Heart left ventricle (tissue), 16 donors: ENCODE measurements at regions not wholly inside any gene's neighbourhood (a gene's known extent, or its start where the extent isn't known, plus 50 kb on each side); places are given as distances from the start of the nearest gene placed in this dataset.

Experiments used
- ATAC-seq, 4 donors: fragments of 200-7000 bp; cut with Tn5 transposase; one replicate each; pipeline ENCODE4 v1.9.1; 2020 to 2022; ENCODE audit warnings: moderate library complexity in 4 of 4, mild to moderate bottlenecking in 3 of 4, moderate number of reproducible peaks in 1 of 4
- DNase-seq, 5 donors: peaks; one replicate each; pipeline ENCODE4 v3.0.0-alpha.2; 2020
- H3K27ac ChIP-seq, 12 donors: fragments of 200-600 bp; sonication (generic) in 4 of 12; one replicate each; pipeline versions ENCODE4 v1.5.0 to v1.8.0; 2016 to 2022; ENCODE audit warnings: mild to moderate bottlenecking in 2 of 12
- H3K27me3 ChIP-seq, 9 donors: fragments of 200-600 bp; sonication (generic) in 2 of 9; one replicate each; pipeline versions ENCODE4 v1.5.1 to v1.8.0; 2016 to 2022; ENCODE audit warnings: mild to moderate bottlenecking in 3 of 9
- H3K36me3 ChIP-seq, 9 donors: fragments of 200-600 bp; sonication (generic) in 2 of 9; one replicate each; pipeline versions ENCODE4 v1.5.0 to v1.8.0; 2018 to 2022; ENCODE audit warnings: mild to moderate bottlenecking in 2 of 9
- H3K4me1 ChIP-seq, 12 donors: fragments of 200-600 bp; sonication (generic) in 4 of 12; one replicate each; pipeline versions ENCODE4 v1.5.0 to v1.8.0; 2016 to 2022; ENCODE audit warnings: mild to moderate bottlenecking in 3 of 12
- H3K4me3 ChIP-seq, 12 donors: fragments of 200-600 bp; sonication (generic) in 4 of 12; one replicate each; pipeline versions ENCODE4 v1.5.0 to v1.8.0; 2017 to 2022; ENCODE audit warnings: mild to moderate bottlenecking in 9 of 12, moderate library complexity in 4 of 12
- H3K9me3 ChIP-seq, 12 donors: fragments of 200-600 bp; sonication (generic) in 4 of 12; one replicate each; pipeline versions ENCODE4 v1.5.0 to v1.8.0; 2016 to 2022; ENCODE audit warnings: mild to moderate bottlenecking in 1 of 12
- POLR2A ChIP-seq, 2 donors: fragments of 450-650 bp; IDR thresholded peaks; one replicate each; pipeline ENCODE4 v1.6.1; 2017; ENCODE audit warnings: antibody characterized with exemption in 2 of 2, mild to moderate bottlenecking in 2 of 2, moderate library complexity in 2 of 2
- WGBS, 4 donors: extraction: QIAGEN DNeasy Blood & Tissue Kit in 2 of 4; methylation state at CpG; one replicate each; pipeline versions ENCODE4 v1.1.5 to v1.1.7; 2013 to 2018; 5-methylcytosine and 5-hydroxymethylcytosine counted together
- intact Hi-C, 10 donors: fragments of 100-400 bp; cut with DNase I; formaldehyde crosslinking; loops; one replicate each; pipeline versions ENCODE4 v1.11.1 to v1.14.2; 2022
- TF ChIP-seq, protein P1 (sequence below), 12 donors: fragments of 200-600 bp; sonication (generic) in 4 of 12; IDR thresholded peaks; one replicate each; pipeline versions ENCODE4 v1.5.0 to v1.8.0; 2018 to 2022; ENCODE audit warnings: antibody characterized with exemption in 12 of 12, mild to moderate bottlenecking in 5 of 12
- donor health status: ischemic (EF 13 %, LVEDD 7.1; RV severe dilation, severe dysfunction).
- donor health status: healthy with polysubstance abuse.
- donor health status: DM: no; HTN: yes; CAD: no.
- donor health status: DM: no; HTN: no; CAD: no.
- donor health status: ischemic (EF 25% LVEDD 6.9; RV normal size, moderate dysfunction).
- donor health status: ischemic (EF 25% LVEDD 5.7; RV mildly dilated, moderate dysfunction).
- donor health status: healthy.
- donor health status: DM: yes; HTN: yes; CAD: no.
- donor health status: ischemic (EF 35%, LVEDD 5.7; RV mildly dilated, moderate dysfunction).
- donor health status: nonischemic (EF 11% LVEDD 7.7; RV severe dilation, severe dysfunction).
- donor health status: DM: yes; HTN: yes; CAD: no.
- donor health status: PGD.
- donor health status: ischemic (EF 29% LVEDD 5.4; RV normal size, mild dysfunction).
- donor health status: nonischemic (EF 23%, LVEDD 6.1; RV moderate dilation, normal function).

DNA sequence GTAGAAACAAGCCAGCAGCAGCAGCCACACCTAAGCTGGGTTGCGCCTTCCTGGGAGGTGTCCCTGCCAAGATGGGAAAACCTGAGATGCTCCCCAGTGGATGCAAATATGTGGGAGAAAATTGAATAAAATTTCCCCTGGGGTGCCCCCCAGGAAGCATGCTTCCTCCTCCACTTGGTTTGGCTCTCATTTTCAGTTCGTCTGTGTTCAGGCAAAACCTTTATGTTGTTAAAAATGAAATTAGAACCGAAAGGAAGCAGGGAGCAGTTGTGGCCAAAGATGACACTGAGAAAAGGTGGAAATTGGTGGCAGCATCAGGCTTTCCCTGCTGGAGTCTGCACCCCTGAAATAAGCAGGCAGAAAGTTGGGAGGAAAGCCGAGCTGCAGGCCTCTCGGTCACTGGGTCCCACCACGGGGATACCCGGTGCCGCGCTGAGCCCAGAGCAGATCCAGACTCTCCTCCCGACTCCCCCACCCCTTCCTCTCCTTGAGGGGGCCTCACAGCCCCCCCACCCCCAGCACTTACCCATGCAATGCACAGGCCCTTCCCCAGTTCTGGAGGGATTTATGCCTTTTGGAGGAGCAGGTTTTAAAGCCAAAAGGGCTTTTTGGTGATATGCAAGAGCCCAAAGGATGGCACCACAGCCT lies 267.7 kb upstream of the SPRED2 start:
- TF ChIP-seq, protein P1, sequence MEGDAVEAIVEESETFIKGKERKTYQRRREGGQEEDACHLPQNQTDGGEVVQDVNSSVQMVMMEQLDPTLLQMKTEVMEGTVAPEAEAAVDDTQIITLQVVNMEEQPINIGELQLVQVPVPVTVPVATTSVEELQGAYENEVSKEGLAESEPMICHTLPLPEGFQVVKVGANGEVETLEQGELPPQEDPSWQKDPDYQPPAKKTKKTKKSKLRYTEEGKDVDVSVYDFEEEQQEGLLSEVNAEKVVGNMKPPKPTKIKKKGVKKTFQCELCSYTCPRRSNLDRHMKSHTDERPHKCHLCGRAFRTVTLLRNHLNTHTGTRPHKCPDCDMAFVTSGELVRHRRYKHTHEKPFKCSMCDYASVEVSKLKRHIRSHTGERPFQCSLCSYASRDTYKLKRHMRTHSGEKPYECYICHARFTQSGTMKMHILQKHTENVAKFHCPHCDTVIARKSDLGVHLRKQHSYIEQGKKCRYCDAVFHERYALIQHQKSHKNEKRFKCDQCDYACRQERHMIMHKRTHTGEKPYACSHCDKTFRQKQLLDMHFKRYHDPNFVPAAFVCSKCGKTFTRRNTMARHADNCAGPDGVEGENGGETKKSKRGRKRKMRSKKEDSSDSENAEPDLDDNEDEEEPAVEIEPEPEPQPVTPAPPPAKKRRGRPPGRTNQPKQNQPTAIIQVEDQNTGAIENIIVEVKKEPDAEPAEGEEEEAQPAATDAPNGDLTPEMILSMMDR (IDR thresholded peaks at IDR 0.05), result no peak
- TF ChIP-seq POLR2A (IDR thresholded peaks at IDR 0.05), result no peak
- Histone ChIP-seq H3K9me3 (no peaks in the 10 kb centered on the region), H3K36me3 (no peaks in the 10 kb centered on the region), H3K4me1 (no peaks in the 10 kb centered on the region), H3K27ac (no peak overlapping the region), H3K4me3 (no peak overlapping the region), H3K27me3 (peaks cover 0 to 7% (median 0%) of the 10 kb centered on the region in 9 donors)
- no peak for DNase-seq
- ATAC-seq, result no peak
- WGBS, 4 donors, result 76 to 86% (median 83%) methylated on average over 9 to 10 of the region's 10 CpGs
- intact Hi-C loops, result no loop called here

DNA sequence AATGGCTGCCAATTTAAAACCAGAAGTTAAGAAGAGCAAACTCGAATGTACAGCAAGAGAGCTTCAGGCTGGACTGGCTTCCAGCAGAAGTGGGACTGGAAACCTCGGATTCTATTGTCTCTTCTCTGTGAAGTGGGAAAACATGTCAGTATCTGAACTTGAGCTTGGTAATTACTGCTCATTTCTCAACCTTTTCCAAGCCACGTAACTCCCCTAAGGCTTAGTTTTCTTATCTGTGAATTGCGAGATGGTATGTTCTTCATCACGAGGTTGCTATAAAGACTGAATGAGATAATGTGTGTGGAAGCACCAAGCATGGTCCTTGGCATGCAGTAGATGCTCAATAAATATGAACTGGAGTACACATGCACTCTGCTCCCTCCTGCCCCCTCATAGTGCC lies 259.4 kb upstream of the SPRED2 start:
- ATAC-seq (no peak), DNase-seq (no peak)
- intact Hi-C loops, result no loop called here
- Histone ChIP-seq H3K4me3 (no peak overlapping the region), H3K27ac (no peak overlapping the region), H3K4me1 (peaks cover 0 to 6% (median 0%) of the 10 kb centered on the region in 12 donors), H3K9me3 (no peaks in the 10 kb centered on the region), H3K36me3 (no peaks in the 10 kb centered on the region), H3K27me3 (peaks cover 0 to 5% (median 0%) of the 10 kb centered on the region in 9 donors)
- 71 to 79% (median 74%) methylated on average over 5 of the region's 5 CpGs for WGBS, 4 donors
- TF ChIP-seq POLR2A (IDR thresholded peaks at IDR 0.05), result no peak
- TF ChIP-seq, protein P1 (IDR thresholded peaks at IDR 0.05), result no peak

DNA sequence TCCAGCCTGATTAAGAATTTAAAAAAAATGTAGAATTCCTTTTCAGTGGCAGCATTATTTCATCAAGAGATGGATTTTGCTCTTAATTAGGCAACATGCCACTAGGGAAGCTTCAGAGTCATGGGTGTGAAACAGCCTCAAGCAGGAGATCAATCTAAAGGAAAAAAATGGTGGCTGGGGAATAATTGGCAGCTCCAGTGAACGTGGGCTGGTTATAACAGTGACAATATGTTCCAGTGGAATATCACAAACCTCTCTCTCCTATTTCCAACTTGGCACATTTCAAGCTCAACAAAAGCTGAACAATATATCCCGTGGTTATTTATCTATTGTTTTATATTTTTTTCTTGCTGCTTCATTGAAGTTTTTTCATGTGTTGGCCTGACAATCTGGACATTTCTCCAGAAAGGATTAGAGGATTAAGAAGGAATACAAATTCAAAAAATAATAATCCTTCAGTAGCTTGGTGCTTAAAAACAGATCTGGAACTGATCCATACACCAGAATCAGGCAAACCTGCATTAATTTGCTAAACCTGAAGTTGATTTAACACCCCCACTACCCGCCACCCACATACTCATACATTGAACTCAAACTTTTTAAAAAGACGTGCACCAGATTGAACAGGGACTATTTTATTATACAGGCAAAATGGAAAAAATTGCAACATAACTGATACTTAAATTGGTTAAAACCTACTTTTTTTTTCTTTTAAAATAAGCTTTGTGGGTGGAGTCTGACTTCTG lies 255.9 kb upstream of the SPRED2 start:
- intact Hi-C loops, result no loop called here
- H3K9me3 ChIP-seq, result no peaks in the 10 kb centered on the region
- no peak overlapping the region for H3K4me3 ChIP-seq
- WGBS, 4 donors, result 63 to 70% (median 67%) methylated on average over 4 of the region's 4 CpGs
- no peak for DNase-seq
- TF ChIP-seq POLR2A (IDR thresholded peaks at IDR 0.05), result no peak
- TF ChIP-seq, protein P1 (IDR thresholded peaks at IDR 0.05), result no peak
- peaks cover 0 to 6% (median 0%) of the 10 kb centered on the region in 12 donors for H3K4me1 ChIP-seq
- ATAC-seq, result no peak
- no peaks in the 10 kb centered on the region for H3K36me3 ChIP-seq
- no peak overlapping the region for H3K27ac ChIP-seq
- peaks cover 0 to 5% (median 0%) of the 10 kb centered on the region in 9 donors for H3K27me3 ChIP-seq

DNA sequence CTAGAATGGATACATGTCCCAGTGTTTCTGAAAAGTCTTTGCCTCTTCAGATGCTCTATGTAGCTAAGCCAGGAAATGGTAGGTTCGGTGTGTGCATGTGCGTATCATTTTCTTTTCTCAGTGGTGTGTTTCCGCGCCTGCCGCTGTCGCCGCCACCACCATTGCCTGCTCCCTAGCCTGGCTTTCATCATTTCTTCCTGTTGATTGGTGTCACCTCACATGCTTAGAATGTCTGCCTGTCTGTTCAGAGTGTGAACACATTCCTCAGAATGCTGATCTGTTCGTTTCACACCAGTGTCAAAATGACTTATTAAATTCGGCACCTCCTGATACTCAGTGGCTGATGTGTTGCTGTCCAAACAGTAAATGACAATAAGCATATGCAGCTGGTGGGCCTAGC lies 255.2 kb upstream of the SPRED2 start:
- WGBS, 4 donors, result 28 to 50% (median 30%) methylated on average over 9 of the region's 9 CpGs
- Histone ChIP-seq H3K36me3 (no peaks in the 10 kb centered on the region), H3K4me1 (peaks cover 0 to 6% (median 0%) of the 10 kb centered on the region in 12 donors), H3K9me3 (no peaks in the 10 kb centered on the region), H3K27me3 (peaks cover 0 to 5% (median 0%) of the 10 kb centered on the region in 9 donors), H3K4me3 (no peak overlapping the region), H3K27ac (no peak overlapping the region)
- peak in 3 of 4 donors; percentile 39 to 57 (median 47) for ATAC-seq
- TF ChIP-seq, protein P1 (IDR thresholded peaks at IDR 0.05), result no peak
- TF ChIP-seq POLR2A (IDR thresholded peaks at IDR 0.05), result no peak
- DNase-seq, result no peak
- intact Hi-C loops, result no loop called here
